Kidney epithelial cell (primary cell): ENCODE measurements at regions not wholly inside any gene's neighbourhood (a gene's known extent, or its start where the extent isn't known, plus 50 kb on each side); places are given as distances from the start of the nearest gene placed in this dataset.

Experiments used
- DNase-seq: peaks from one replicate; pipeline ENCODE4 v3.0.0-alpha.2; 2010; ENCODE audit warnings: low read depth
- H3K27me3 ChIP-seq: 2 replicates; pipeline ENCODE4 v1.6.0; 2011; ENCODE audit warnings: low read length; ENCODE audit not compliant: control insufficient read depth, insufficient read depth
- H3K36me3 ChIP-seq: 2 replicates; pipeline ENCODE4 v1.5.1; 2011; ENCODE audit warnings: low read length; ENCODE audit not compliant: control insufficient read depth, insufficient read depth
- H3K4me3 ChIP-seq: 2 replicates; pipeline ENCODE4 v1.5.1; 2011; ENCODE audit warnings: low read depth, mild to moderate bottlenecking, control low read depth, low read length
- CTCF ChIP-seq: IDR thresholded peaks from 2 replicates; pipeline ENCODE4 v1.5.1; 2011; ENCODE audit warnings: mild to moderate bottlenecking, moderate library complexity, low read length, control low read depth, inconsistent platforms; ENCODE audit not compliant: insufficient read depth, poor library complexity, severe bottlenecking

- Histone ChIP-seq H3K36me3 (no peaks in the 10 kb centered on the region), H3K27me3 (no peaks in the 10 kb centered on the region), H3K4me3 (no peak overlapping the region)
- DNase-seq = no peak
- no peak for TF ChIP-seq CTCF
These were observed 1944.9 kb downstream of the TP53TG3F start for GRCh38 chr16:35404273-35404672.

GRCh38 chr16:35405526-35405925 is 1946.1 kb downstream of the TP53TG3F start:
- Histone ChIP-seq H3K4me3 (no peak overlapping the region), H3K36me3 (no peaks in the 10 kb centered on the region), H3K27me3 (no peaks in the 10 kb centered on the region)
- no peak for DNase-seq
- no peak for TF ChIP-seq CTCF

- no peak for TF ChIP-seq CTCF
- H3K4me3 ChIP-seq = no peak overlapping the region
- no peak for DNase-seq
These were observed 1950.1 kb downstream of the TP53TG3F start for GRCh38 chr16:35409503-35409902.

GRCh38 chr16:35410438-35410837 is 1951.0 kb downstream of the TP53TG3F start:
- H3K27me3 ChIP-seq = no peaks in the 10 kb centered on the region
- H3K4me3 ChIP-seq = no peak overlapping the region
- no peak for TF ChIP-seq CTCF
- H3K36me3 ChIP-seq = no peaks in the 10 kb centered on the region
- DNase-seq = no peak

More at GRCh38 chr16:35409503-35409902, 1950.1 kb downstream of the TP53TG3F start:
- H3K27me3 ChIP-seq = no peaks in the 10 kb centered on the region
- H3K36me3 ChIP-seq = no peaks in the 10 kb centered on the region

- TF ChIP-seq CTCF = no peak
- Histone ChIP-seq H3K27me3 (no peaks in the 10 kb centered on the region), H3K36me3 (no peaks in the 10 kb centered on the region), H3K4me3 (no peak overlapping the region)
- DNase-seq = no peak
These were observed 1951.7 kb downstream of the TP53TG3F start for GRCh38 chr16:35411156-35411555.

- DNase-seq = no peak
- Histone ChIP-seq H3K27me3 (no peaks in the 10 kb centered on the region), H3K36me3 (no peaks in the 10 kb centered on the region), H3K4me3 (no peak overlapping the region)
- no peak for TF ChIP-seq CTCF
These were observed 1954.7 kb downstream of the TP53TG3F start for GRCh38 chr16:35414139-35414538.
